ENCODE measurements at regions not wholly inside any gene's neighbourhood (a gene's known extent, or its start where the extent isn't known, plus 50 kb on each side); places are given as distances from the start of the nearest gene placed in this dataset.

DNA sequence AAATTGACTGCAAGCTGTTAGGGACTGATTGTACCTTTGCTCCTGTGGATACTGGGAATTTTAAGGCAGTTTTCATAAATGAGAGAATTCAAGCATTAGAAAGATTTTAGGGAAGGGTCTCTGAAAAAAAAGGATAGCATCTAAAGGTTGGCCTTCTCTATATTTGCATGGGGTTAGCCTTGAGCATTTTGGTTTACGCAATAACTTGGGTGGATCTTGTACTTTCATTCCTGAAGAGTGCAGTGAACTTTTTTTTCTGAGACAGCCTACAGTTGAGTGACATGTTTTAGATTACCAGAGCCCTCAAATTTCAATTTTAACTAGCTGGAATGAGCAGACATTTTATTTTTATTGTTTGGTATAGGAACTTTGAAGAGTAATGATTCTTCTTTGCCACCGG, 91.6 kb upstream of the NR3C1 start (continued):
- TF ChIP-seq, protein P1, sequence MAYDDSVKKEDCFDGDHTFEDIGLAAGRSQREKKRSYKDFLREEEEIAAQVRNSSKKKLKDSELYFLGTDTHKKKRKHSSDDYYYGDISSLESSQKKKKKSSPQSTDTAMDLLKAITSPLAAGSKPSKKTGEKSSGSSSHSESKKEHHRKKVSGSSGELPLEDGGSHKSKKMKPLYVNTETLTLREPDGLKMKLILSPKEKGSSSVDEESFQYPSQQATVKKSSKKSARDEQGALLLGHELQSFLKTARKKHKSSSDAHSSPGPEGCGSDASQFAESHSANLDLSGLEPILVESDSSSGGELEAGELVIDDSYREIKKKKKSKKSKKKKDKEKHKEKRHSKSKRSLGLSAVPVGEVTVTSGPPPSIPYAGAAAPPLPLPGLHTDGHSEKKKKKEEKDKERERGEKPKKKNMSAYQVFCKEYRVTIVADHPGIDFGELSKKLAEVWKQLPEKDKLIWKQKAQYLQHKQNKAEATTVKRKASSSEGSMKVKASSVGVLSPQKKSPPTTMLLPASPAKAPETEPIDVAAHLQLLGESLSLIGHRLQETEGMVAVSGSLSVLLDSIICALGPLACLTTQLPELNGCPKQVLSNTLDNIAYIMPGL (CRISPR knock-in tag; IDR thresholded peaks at IDR 0.05), result no peak
- TF ChIP-seq ZNF423 (CRISPR knock-in tag; IDR thresholded peaks at IDR 0.05), result no peak
- TF ChIP-seq, protein P2, sequence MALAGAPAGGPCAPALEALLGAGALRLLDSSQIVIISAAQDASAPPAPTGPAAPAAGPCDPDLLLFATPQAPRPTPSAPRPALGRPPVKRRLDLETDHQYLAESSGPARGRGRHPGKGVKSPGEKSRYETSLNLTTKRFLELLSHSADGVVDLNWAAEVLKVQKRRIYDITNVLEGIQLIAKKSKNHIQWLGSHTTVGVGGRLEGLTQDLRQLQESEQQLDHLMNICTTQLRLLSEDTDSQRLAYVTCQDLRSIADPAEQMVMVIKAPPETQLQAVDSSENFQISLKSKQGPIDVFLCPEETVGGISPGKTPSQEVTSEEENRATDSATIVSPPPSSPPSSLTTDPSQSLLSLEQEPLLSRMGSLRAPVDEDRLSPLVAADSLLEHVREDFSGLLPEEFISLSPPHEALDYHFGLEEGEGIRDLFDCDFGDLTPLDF (CRISPR knock-in tag; IDR thresholded peaks at IDR 0.05), result no peak
- no peak for TF ChIP-seq ETV6 (CRISPR knock-in tag; IDR thresholded peaks at IDR 0.05)
- TF ChIP-seq, protein P3, sequence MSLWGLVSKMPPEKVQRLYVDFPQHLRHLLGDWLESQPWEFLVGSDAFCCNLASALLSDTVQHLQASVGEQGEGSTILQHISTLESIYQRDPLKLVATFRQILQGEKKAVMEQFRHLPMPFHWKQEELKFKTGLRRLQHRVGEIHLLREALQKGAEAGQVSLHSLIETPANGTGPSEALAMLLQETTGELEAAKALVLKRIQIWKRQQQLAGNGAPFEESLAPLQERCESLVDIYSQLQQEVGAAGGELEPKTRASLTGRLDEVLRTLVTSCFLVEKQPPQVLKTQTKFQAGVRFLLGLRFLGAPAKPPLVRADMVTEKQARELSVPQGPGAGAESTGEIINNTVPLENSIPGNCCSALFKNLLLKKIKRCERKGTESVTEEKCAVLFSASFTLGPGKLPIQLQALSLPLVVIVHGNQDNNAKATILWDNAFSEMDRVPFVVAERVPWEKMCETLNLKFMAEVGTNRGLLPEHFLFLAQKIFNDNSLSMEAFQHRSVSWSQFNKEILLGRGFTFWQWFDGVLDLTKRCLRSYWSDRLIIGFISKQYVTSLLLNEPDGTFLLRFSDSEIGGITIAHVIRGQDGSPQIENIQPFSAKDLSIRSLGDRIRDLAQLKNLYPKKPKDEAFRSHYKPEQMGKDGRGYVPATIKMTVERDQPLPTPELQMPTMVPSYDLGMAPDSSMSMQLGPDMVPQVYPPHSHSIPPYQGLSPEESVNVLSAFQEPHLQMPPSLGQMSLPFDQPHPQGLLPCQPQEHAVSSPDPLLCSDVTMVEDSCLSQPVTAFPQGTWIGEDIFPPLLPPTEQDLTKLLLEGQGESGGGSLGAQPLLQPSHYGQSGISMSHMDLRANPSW (CRISPR knock-in tag; conservative IDR thresholded peaks at IDR 0.05; ENCODE audit: low read depth), result no peak
- TF ChIP-seq, protein P4, sequence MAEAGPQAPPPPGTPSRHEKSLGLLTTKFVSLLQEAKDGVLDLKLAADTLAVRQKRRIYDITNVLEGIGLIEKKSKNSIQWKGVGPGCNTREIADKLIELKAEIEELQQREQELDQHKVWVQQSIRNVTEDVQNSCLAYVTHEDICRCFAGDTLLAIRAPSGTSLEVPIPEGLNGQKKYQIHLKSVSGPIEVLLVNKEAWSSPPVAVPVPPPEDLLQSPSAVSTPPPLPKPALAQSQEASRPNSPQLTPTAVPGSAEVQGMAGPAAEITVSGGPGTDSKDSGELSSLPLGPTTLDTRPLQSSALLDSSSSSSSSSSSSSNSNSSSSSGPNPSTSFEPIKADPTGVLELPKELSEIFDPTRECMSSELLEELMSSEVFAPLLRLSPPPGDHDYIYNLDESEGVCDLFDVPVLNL (CRISPR knock-in tag; IDR thresholded peaks at IDR 0.05; ENCODE audit: borderline replicate concordance, low read depth), result no peak
- TF ChIP-seq, protein P5, sequence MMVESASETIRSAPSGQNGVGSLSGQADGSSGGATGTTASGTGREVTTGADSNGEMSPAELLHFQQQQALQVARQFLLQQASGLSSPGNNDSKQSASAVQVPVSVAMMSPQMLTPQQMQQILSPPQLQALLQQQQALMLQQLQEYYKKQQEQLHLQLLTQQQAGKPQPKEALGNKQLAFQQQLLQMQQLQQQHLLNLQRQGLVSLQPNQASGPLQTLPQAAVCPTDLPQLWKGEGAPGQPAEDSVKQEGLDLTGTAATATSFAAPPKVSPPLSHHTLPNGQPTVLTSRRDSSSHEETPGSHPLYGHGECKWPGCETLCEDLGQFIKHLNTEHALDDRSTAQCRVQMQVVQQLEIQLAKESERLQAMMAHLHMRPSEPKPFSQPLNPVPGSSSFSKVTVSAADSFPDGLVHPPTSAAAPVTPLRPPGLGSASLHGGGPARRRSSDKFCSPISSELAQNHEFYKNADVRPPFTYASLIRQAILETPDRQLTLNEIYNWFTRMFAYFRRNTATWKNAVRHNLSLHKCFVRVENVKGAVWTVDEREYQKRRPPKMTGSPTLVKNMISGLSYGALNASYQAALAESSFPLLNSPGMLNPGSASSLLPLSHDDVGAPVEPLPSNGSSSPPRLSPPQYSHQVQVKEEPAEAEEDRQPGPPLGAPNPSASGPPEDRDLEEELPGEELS (CRISPR knock-in tag; IDR thresholded peaks at IDR 0.05), result no peak
- TF ChIP-seq, protein P6, sequence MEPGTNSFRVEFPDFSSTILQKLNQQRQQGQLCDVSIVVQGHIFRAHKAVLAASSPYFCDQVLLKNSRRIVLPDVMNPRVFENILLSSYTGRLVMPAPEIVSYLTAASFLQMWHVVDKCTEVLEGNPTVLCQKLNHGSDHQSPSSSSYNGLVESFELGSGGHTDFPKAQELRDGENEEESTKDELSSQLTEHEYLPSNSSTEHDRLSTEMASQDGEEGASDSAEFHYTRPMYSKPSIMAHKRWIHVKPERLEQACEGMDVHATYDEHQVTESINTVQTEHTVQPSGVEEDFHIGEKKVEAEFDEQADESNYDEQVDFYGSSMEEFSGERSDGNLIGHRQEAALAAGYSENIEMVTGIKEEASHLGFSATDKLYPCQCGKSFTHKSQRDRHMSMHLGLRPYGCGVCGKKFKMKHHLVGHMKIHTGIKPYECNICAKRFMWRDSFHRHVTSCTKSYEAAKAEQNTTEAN (CRISPR knock-in tag; IDR thresholded peaks at IDR 0.05), result no peak
- TF ChIP-seq TCF7 (CRISPR knock-in tag; IDR thresholded peaks at IDR 0.05; ENCODE audit: low read depth), result no peak
- TF ChIP-seq, protein P7, sequence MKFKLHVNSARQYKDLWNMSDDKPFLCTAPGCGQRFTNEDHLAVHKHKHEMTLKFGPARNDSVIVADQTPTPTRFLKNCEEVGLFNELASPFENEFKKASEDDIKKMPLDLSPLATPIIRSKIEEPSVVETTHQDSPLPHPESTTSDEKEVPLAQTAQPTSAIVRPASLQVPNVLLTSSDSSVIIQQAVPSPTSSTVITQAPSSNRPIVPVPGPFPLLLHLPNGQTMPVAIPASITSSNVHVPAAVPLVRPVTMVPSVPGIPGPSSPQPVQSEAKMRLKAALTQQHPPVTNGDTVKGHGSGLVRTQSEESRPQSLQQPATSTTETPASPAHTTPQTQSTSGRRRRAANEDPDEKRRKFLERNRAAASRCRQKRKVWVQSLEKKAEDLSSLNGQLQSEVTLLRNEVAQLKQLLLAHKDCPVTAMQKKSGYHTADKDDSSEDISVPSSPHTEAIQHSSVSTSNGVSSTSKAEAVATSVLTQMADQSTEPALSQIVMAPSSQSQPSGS (CRISPR knock-in tag; IDR thresholded peaks at IDR 0.05; ENCODE audit: borderline replicate concordance, low read depth), result no peak
- no peak for TF ChIP-seq ESRRA (CRISPR knock-in tag; IDR thresholded peaks at IDR 0.05; ENCODE audit: borderline replicate concordance)
- TF ChIP-seq NR2C2 (CRISPR knock-in tag; IDR thresholded peaks at IDR 0.05), result no peak

DNA sequence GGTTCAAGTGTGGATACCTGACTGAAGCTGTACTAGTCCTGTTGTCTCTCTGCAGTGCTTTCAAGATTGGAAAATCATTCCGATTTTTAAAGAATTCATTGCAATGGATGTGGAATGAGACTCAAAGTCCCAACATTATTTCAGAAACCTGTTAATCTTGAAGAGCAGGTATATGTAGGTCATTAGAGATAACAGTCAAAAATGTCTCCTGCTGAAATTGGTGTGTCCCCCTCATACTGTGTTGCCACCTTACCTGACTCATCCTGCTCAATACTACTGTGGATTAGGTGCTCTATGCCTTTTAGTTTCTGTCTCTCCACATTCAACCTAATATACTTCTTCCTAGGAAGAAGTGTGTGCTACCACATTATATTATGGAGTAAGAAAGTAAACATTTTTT, 91.1 kb upstream of the NR3C1 start:
- H3K27ac Mint-ChIP-seq, result no peak overlapping the region
- H3K27me3 Mint-ChIP-seq (ENCODE audit: low read depth), result no peaks in the 10 kb centered on the region
- CTCF ChIA-PET, result no interaction called here
- no peaks in the 10 kb centered on the region for H3K36me3 Mint-ChIP-seq
- H3K9me3 Mint-ChIP-seq, result no peaks in the 10 kb centered on the region
- no peaks in the 10 kb centered on the region for H3K4me1 Mint-ChIP-seq
- DNase-seq (ENCODE audit: low spot score) (no peak), ATAC-seq (no peak)
- POLR2A ChIA-PET, result no interaction called here
- no peak overlapping the region for H3K4me3 Mint-ChIP-seq
- TF ChIP-seq ZNF219 (CRISPR knock-in tag; IDR thresholded peaks at IDR 0.05; ENCODE audit: borderline replicate concordance) (no peak), MXD4 (CRISPR knock-in tag; IDR thresholded peaks at IDR 0.05; ENCODE audit: borderline replicate concordance) (no peak), ZNF416 (CRISPR knock-in tag; IDR thresholded peaks at IDR 0.05) (no peak), EMX1 (CRISPR knock-in tag; IDR thresholded peaks at IDR 0.05) (no peak), HMGA2 (CRISPR knock-in tag; IDR thresholded peaks at IDR 0.05) (no peak), IRF2 (CRISPR knock-in tag; IDR thresholded peaks at IDR 0.05; ENCODE audit: borderline replicate concordance, low read depth) (no peak), CREB1 (CRISPR knock-in tag; IDR thresholded peaks at IDR 0.05) (no peak), TP53 (CRISPR knock-in tag; IDR thresholded peaks at IDR 0.05) (no peak), NFE2L1 (CRISPR knock-in tag; IDR thresholded peaks at IDR 0.05) (no peak)
- TF ChIP-seq, protein P5 (CRISPR knock-in tag; IDR thresholded peaks at IDR 0.05), result no peak
- TF ChIP-seq, protein P8, sequence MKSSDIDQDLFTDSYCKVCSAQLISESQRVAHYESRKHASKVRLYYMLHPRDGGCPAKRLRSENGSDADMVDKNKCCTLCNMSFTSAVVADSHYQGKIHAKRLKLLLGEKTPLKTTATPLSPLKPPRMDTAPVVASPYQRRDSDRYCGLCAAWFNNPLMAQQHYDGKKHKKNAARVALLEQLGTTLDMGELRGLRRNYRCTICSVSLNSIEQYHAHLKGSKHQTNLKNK (CRISPR knock-in tag; IDR thresholded peaks at IDR 0.05), result no peak
